Transverse colon (tissue), 4 donors: ENCODE measurements at regions not wholly inside any gene's neighbourhood (a gene's known extent, or its start where the extent isn't known, plus 50 kb on each side); places are given as distances from the start of the nearest gene placed in this dataset.
A peak's percentile ranks its signal among the peaks of the same experiment; 100 is the strongest.

Experiments
- DNase-seq: peaks from one replicate; pipeline ENCODE4 v3.0.0-alpha.2; 2019
- H3K27ac ChIP-seq, 4 donors: fragments of 200-600 bp; sonication (generic); 2 replicates each; pipeline ENCODE4 v1.5.1; 2016 to 2018; ENCODE audit warnings: inconsistent platforms in 4 of 4
- H3K27me3 ChIP-seq: fragments of 200-600 bp; sonication (generic); 2 replicates; pipeline ENCODE4 v1.5.1; 2017; ENCODE audit warnings: inconsistent platforms
- H3K36me3 ChIP-seq, 4 donors: fragments of 200-600 bp; sonication (generic); 2 replicates each; pipeline ENCODE4 v1.5.1; 2017 to 2019; ENCODE audit warnings: inconsistent platforms in 4 of 4
- H3K4me1 ChIP-seq, 4 donors: fragments of 200-600 bp; sonication (generic); 2 replicates each; pipeline ENCODE4 v1.5.1; 2017 to 2020; ENCODE audit warnings: inconsistent platforms in 4 of 4
- H3K4me3 ChIP-seq, 4 donors: fragments of 200-600 bp; sonication (generic); 1 replicate in 1 of 4; 2 replicates in 3 of 4; pipeline versions ENCODE4 v1.5.1 to v1.6.1; 2017 to 2019; ENCODE audit warnings: inconsistent platforms in 4 of 4
- H3K9me3 ChIP-seq, 2 donors: fragments of 200-600 bp; sonication (generic); 2 replicates each; pipeline ENCODE4 v1.5.1; 2017 to 2019; ENCODE audit warnings: inconsistent platforms in 2 of 2
- EP300 ChIP-seq: sonication (generic); formaldehyde crosslinking; IDR thresholded peaks from one replicate; pipeline ENCODE4 v1.6.1; 2017; ENCODE audit warnings: antibody characterized with exemption, low read depth
- POLR2A ChIP-seq: fragments of 450-650 bp; IDR thresholded peaks from one replicate; pipeline ENCODE4 v1.6.1; 2016; ENCODE audit warnings: antibody characterized with exemption, mild to moderate bottlenecking, moderate library complexity
- POLR2AphosphoS5 ChIP-seq, 3 donors: sonication (generic); formaldehyde crosslinking; IDR thresholded peaks; one replicate each; pipeline ENCODE4 v1.6.1; 2016; ENCODE audit warnings: antibody characterized with exemption in 3 of 3
- WGBS, 2 donors: methylation state at CpG; one replicate each; pipeline ENCODE4 v1.1.5; 2018; ENCODE audit warnings: low coverage in 1 of 2; 5-methylcytosine and 5-hydroxymethylcytosine counted together
- in situ Hi-C, 4 donors: fragments of 200-750 bp; cut with MboI; loops; one replicate each; pipeline versions ENCODE4 v1.15.0 to v1.15.1; 2017; ENCODE audit warnings: low sequenced_read_pairs in 3 of 4, low pct_ligation_motif_present in 1 of 4, low pct_unique_long_range_greater_than_20kb in 1 of 4
- intact Hi-C: fragments of 100-400 bp; cut with DNase I; formaldehyde crosslinking; loops from one replicate; pipeline ENCODE4 v1.15.1; 2023; ENCODE audit warnings: low total_unique reads
- TF ChIP-seq, protein P1 (sequence below), 5 experiments: fragments of 200-600 bp in 3 of 5; fragments of 450-650 bp in 2 of 5; sonication (generic) in 3 of 5; IDR thresholded peaks; 1 replicate in 2 of 5; 2 replicates in 3 of 5; pipeline ENCODE4 v1.5.1; 2016 to 2017; ENCODE audit warnings: antibody characterized with exemption in 5 of 5, inconsistent platforms in 3 of 5, mild to moderate bottlenecking in 2 of 5, moderate library complexity in 1 of 5

DNA sequence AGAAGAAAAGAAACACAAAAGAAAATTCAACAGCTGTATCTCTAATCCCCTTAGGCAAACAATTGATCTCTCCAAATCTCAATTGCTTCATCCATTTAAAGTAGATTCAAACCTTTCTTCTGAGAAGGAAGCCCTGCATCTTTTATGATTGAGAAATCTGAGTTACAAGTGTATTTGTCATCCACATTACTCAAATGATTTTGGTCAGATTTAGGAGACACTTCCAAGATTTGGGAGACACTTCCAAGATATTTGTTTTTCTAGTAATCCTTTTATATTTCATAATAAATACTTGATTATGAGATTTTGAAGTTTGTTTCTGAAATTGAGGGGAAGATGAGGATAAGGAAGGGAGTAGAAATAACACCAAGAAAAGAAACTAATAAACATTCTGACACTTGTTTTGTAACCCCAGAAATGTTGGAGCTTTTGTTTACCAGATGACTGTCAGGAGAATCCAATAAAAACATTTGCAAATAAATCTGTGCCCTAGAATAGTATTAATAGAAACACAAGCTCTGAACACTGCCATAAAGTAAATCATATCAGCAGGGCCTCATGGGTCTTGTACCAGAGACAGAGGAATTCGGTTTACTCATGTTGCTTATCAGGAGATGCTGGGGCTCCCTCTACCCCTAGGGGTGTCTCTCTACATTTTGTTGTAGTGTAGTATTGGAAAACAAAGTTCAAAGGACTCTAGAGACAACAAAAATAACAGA, 314.3 kb upstream of the NT5E start:
- WGBS, 2 donors, result 29 to 57% methylated on average over 1 of the region's 1 CpG
- Histone ChIP-seq H3K9me3 (no peaks in the 10 kb centered on the region), H3K27ac (no peak overlapping the region), H3K4me1 (no peaks in the 10 kb centered on the region), H3K36me3 (no peaks in the 10 kb centered on the region), H3K27me3 (no peaks in the 10 kb centered on the region), H3K4me3 (no peak overlapping the region)
- TF ChIP-seq POLR2A (no peak), POLR2AphosphoS5 (IDR thresholded peaks at IDR 0.05) (peak in 1 of 3 donors; percentile 28), EP300 (no peak)
- TF ChIP-seq, protein P1, sequence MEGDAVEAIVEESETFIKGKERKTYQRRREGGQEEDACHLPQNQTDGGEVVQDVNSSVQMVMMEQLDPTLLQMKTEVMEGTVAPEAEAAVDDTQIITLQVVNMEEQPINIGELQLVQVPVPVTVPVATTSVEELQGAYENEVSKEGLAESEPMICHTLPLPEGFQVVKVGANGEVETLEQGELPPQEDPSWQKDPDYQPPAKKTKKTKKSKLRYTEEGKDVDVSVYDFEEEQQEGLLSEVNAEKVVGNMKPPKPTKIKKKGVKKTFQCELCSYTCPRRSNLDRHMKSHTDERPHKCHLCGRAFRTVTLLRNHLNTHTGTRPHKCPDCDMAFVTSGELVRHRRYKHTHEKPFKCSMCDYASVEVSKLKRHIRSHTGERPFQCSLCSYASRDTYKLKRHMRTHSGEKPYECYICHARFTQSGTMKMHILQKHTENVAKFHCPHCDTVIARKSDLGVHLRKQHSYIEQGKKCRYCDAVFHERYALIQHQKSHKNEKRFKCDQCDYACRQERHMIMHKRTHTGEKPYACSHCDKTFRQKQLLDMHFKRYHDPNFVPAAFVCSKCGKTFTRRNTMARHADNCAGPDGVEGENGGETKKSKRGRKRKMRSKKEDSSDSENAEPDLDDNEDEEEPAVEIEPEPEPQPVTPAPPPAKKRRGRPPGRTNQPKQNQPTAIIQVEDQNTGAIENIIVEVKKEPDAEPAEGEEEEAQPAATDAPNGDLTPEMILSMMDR (IDR thresholded peaks at IDR 0.05), result no peak
- in situ Hi-C loops, result no loop called here
- intact Hi-C loops, result no loop called here
- no peak for DNase-seq

GRCh38 chr6:85134172-85134571, 315.7 kb upstream of the NT5E start:
- Histone ChIP-seq H3K36me3 (no peaks in the 10 kb centered on the region), H3K27me3 (no peaks in the 10 kb centered on the region), H3K4me3 (no peak overlapping the region), H3K9me3 (no peaks in the 10 kb centered on the region), H3K27ac (no peak overlapping the region), H3K4me1 (no peaks in the 10 kb centered on the region)
- intact Hi-C loops, result no loop called here
- no peak for DNase-seq
- WGBS, 2 donors, result 69 to 76% methylated on average over 5 of the region's 5 CpGs
- TF ChIP-seq EP300, result no peak
- in situ Hi-C loops, result no loop called here

DNA sequence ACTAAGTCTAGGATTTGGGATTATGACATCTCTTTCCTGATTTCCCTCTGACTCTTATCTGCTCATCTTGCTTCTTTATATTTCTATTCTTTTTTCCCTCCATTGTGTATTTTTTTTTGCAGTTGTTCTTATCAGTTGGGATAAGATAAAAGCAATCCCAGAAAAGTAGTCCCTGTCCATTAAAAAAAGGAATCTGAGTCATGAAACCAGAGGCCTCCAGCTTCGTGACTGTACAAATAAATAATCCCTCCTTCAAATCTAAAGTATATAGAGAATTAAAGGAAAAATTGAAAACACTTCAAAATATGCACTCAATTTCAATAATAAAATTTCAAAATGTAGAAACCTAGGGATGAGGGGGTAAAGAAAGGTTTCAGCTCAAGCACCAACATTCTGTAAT, 317.8 kb upstream of the NT5E start:
- H3K36me3 ChIP-seq, result no peaks in the 10 kb centered on the region
- H3K27ac ChIP-seq, result no peak overlapping the region
- DNase-seq, result no peak
- WGBS, 2 donors, result 46 to 50% methylated on average over 1 of the region's 1 CpG
- no peaks in the 10 kb centered on the region for H3K9me3 ChIP-seq
- TF ChIP-seq, protein P1 (IDR thresholded peaks at IDR 0.05), result no peak
- no peak for TF ChIP-seq POLR2AphosphoS5 (IDR thresholded peaks at IDR 0.05)
- no peak for TF ChIP-seq POLR2A
- no peak for TF ChIP-seq EP300
- in situ Hi-C loops (no loop called here), intact Hi-C loops (no loop called here)
- no peaks in the 10 kb centered on the region for H3K27me3 ChIP-seq
- no peaks in the 10 kb centered on the region for H3K4me1 ChIP-seq
- H3K4me3 ChIP-seq, result no peak overlapping the region

GRCh38 chr6:85130743-85131142, 319.1 kb upstream of the NT5E start:
- 69 to 83% methylated on average over 3 of the region's 3 CpGs for WGBS, 2 donors
- in situ Hi-C loops, result no loop called here
- no peak overlapping the region for H3K4me3 ChIP-seq

More at GRCh38 chr6:85130743-85131142, 319.1 kb upstream of the NT5E start:
- no peak for DNase-seq
- intact Hi-C loops, result no loop called here
- H3K27ac ChIP-seq, result no peak overlapping the region
- no peaks in the 10 kb centered on the region for H3K27me3 ChIP-seq
- TF ChIP-seq POLR2A, result no peak
- no peak for TF ChIP-seq EP300
- no peak for TF ChIP-seq POLR2AphosphoS5 (IDR thresholded peaks at IDR 0.05)
- TF ChIP-seq, protein P1 (IDR thresholded peaks at IDR 0.05), result no peak
- no peaks in the 10 kb centered on the region for H3K36me3 ChIP-seq
- H3K9me3 ChIP-seq, result no peaks in the 10 kb centered on the region
- no peaks in the 10 kb centered on the region for H3K4me1 ChIP-seq
